MM.1S (cell line): ENCODE measurements at regions not wholly inside any gene's neighbourhood (a gene's known extent, or its start where the extent isn't known, plus 50 kb on each side); places are given as distances from the start of the nearest gene placed in this dataset.

Experiments
- DNase-seq: peaks from one replicate; pipeline ENCODE4 v3.0.0-alpha.2; 2015
- H2AFZ ChIP-seq: fragments of 300-600 bp; sonication (generic); 2 replicates; pipeline ENCODE4 v1.6.0; 2016; ENCODE audit warnings: antibody characterized with exemption, low read length
- H3F3A ChIP-seq: fragments of 300-600 bp; sonication (generic); 2 replicates; pipeline ENCODE4 v1.6.1; 2016; ENCODE audit warnings: mild to moderate bottlenecking, antibody characterized with exemption, low read length, moderate library complexity, mixed read lengths; ENCODE audit not compliant: insufficient read depth
- H3K27ac ChIP-seq: fragments of 300-600 bp; sonication (generic); 2 replicates; pipeline ENCODE4 v1.5.1; 2016; ENCODE audit warnings: mild to moderate bottlenecking, low read length
- H3K27me3 ChIP-seq: fragments of 300-600 bp; sonication (generic); replicated peaks from 2 replicates; pipeline ENCODE4 v1.6.0; 2016; ENCODE audit warnings: low read length; ENCODE audit not compliant: insufficient read depth
- H3K36me3 ChIP-seq: fragments of 300-600 bp; sonication (generic); replicated peaks from 2 replicates; pipeline ENCODE4 v1.6.1; 2016; ENCODE audit warnings: mild to moderate bottlenecking, low read length, mixed read lengths; ENCODE audit not compliant: insufficient read depth
- H3K4me1 ChIP-seq: fragments of 300-600 bp; sonication (generic); 2 replicates; pipeline ENCODE4 v1.6.1; 2016; ENCODE audit warnings: low read length, mixed read lengths
- H3K4me2 ChIP-seq: fragments of 300-600 bp; sonication (generic); 2 replicates; pipeline ENCODE4 v1.6.0; 2016; ENCODE audit warnings: low read depth, low read length
- H3K4me3 ChIP-seq: fragments of 300-600 bp; sonication (generic); 2 replicates; pipeline ENCODE4 v1.5.1; 2016; ENCODE audit warnings: low read length, mixed read lengths
- H3K79me2 ChIP-seq: fragments of 300-600 bp; sonication (generic); 2 replicates; pipeline ENCODE4 v1.6.1; 2016; ENCODE audit warnings: mixed run types, low read length, mixed read lengths
- H3K9ac ChIP-seq: fragments of 300-600 bp; sonication (generic); 2 replicates; pipeline ENCODE4 v1.6.1; 2016; ENCODE audit warnings: low read length, mixed read lengths
- H3K9me2 ChIP-seq: fragments of 300-600 bp; sonication (generic); replicated peaks from 2 replicates; pipeline ENCODE4 v1.6.1; 2016; ENCODE audit warnings: mild to moderate bottlenecking, low read length, mixed read lengths; ENCODE audit not compliant: insufficient read depth
- H3K9me3 ChIP-seq: fragments of 300-600 bp; sonication (generic); replicated peaks from 2 replicates; pipeline ENCODE4 v1.6.1; 2016; ENCODE audit warnings: mild to moderate bottlenecking, low read length, mixed read lengths; ENCODE audit not compliant: insufficient read depth
- H4K20me1 ChIP-seq: fragments of 300-600 bp; sonication (generic); 2 replicates; pipeline ENCODE4 v1.6.1; 2016; ENCODE audit warnings: mild to moderate bottlenecking, low read length, moderate library complexity, mixed read lengths; ENCODE audit not compliant: insufficient read depth
- EZH2 ChIP-seq: fragments of 300-600 bp; sonication (generic); optimal IDR thresholded peaks from 2 replicates; pipeline ENCODE3; 2017; ENCODE audit warnings: low read depth, mild to moderate bottlenecking, antibody characterized with exemption, low read length, mixed read lengths
- EZH2phosphoT487 ChIP-seq: fragments of 300-600 bp; sonication (generic); IDR thresholded peaks from 2 replicates; pipeline ENCODE4 v1.6.1; 2018; ENCODE audit warnings: antibody characterized with exemption, low read length
- TF ChIP-seq, protein P1 (sequence below): fragments of 300-600 bp; sonication (generic); IDR thresholded peaks from 2 replicates; pipeline ENCODE4 v1.5.1; 2016; ENCODE audit warnings: antibody characterized with exemption, low read length, mixed read lengths

DNA sequence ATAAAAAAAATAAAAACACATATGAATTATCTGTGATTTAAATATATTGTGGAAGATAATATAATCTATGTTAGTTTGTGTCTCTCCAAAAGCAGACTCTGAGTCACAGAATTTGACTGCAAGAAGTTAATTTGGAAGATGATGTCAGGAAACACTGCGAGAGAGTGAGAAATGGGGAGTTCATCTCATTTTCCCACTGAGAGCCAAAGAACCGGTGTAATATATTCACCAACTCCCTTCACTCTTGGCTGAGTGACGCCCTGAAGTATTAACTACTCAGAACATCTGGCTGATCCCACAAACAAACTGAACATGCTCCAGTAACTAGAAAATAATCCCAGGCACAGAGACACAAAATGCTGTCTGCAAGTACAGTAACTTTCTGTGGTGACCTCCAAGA lies 345.8 kb upstream of the SPANXN1 start:
- Histone ChIP-seq H3K4me1 (no peaks in the 10 kb centered on the region), H3K36me3 (no peaks in the 10 kb centered on the region), H3K27ac (no peak overlapping the region), H3K4me3 (no peak overlapping the region), H3K9me2 (no peaks in the 10 kb centered on the region), H2AFZ (no peak overlapping the region), H4K20me1 (no peaks in the 10 kb centered on the region), H3F3A (no peaks in the 10 kb centered on the region), H3K79me2 (no peaks in the 10 kb centered on the region), H3K9me3 (no peaks in the 10 kb centered on the region), H3K4me2 (no peak overlapping the region), H3K27me3 (no peaks in the 10 kb centered on the region), H3K9ac (no peak overlapping the region)
- DNase-seq, result no peak
- TF ChIP-seq EZH2 (no peak), EZH2phosphoT487 (no peak)
- TF ChIP-seq, protein P1, sequence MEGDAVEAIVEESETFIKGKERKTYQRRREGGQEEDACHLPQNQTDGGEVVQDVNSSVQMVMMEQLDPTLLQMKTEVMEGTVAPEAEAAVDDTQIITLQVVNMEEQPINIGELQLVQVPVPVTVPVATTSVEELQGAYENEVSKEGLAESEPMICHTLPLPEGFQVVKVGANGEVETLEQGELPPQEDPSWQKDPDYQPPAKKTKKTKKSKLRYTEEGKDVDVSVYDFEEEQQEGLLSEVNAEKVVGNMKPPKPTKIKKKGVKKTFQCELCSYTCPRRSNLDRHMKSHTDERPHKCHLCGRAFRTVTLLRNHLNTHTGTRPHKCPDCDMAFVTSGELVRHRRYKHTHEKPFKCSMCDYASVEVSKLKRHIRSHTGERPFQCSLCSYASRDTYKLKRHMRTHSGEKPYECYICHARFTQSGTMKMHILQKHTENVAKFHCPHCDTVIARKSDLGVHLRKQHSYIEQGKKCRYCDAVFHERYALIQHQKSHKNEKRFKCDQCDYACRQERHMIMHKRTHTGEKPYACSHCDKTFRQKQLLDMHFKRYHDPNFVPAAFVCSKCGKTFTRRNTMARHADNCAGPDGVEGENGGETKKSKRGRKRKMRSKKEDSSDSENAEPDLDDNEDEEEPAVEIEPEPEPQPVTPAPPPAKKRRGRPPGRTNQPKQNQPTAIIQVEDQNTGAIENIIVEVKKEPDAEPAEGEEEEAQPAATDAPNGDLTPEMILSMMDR, result no peak

DNA sequence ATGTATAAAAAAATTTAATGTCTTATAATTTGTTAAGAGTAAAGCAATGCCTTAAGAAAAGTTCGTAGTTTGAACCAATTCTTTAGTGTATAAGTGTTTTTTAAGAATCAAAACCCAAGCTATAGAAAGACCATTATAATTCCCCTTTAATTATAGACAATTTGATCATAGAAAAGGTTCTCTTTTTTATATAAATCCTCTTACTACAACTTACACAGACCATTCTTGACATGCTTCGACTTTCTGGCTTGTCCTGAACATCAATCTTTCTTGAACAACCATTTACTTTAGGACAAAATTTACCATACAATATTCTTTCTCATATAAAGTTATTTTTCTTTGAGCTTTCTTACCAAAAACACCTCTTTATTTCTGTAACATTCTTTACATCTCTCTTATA lies 330.5 kb upstream of the SPANXN1 start:
- no peaks in the 10 kb centered on the region for H3K36me3 ChIP-seq
- TF ChIP-seq EZH2 (no peak), EZH2phosphoT487 (no peak)
- TF ChIP-seq, protein P1, result no peak
- H3K4me2 ChIP-seq, result no peak overlapping the region
- no peaks in the 10 kb centered on the region for H3K27me3 ChIP-seq
- H3K4me1 ChIP-seq, result no peaks in the 10 kb centered on the region
- no peak overlapping the region for H3K9ac ChIP-seq
- H4K20me1 ChIP-seq, result no peaks in the 10 kb centered on the region
- no peak overlapping the region for H2AFZ ChIP-seq
- H3K9me3 ChIP-seq, result no peaks in the 10 kb centered on the region
- DNase-seq, result no peak
- H3K79me2 ChIP-seq, result no peaks in the 10 kb centered on the region
- no peaks in the 10 kb centered on the region for H3F3A ChIP-seq
- no peak overlapping the region for H3K4me3 ChIP-seq
- no peak overlapping the region for H3K27ac ChIP-seq
- no peaks in the 10 kb centered on the region for H3K9me2 ChIP-seq

DNA sequence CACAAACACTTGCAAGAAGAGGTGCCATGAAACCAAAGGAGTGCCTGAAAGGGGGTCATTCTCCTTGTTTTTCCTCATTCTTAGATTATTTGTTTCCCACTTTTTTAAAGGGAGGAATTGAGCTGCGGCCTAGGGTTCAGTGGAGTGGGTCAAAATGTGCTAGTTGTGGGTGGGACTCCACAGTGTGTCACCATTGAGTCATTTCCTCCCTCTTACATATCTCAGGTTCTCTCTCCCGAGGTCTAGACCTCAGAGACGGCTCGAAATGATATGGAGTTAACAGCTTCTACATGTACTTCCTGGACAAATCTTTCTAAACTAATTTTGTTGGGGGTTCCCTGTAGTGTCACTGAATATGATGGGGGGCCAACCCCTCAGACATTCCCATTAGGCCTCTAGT lies 328.4 kb upstream of the SPANXN1 start:
- Histone ChIP-seq H3K79me2 (no peaks in the 10 kb centered on the region), H3K4me3 (no peak overlapping the region), H3K36me3 (no peaks in the 10 kb centered on the region), H3K27ac (no peak overlapping the region), H3F3A (no peaks in the 10 kb centered on the region), H3K9me3 (no peaks in the 10 kb centered on the region), H3K4me2 (no peak overlapping the region), H2AFZ (no peak overlapping the region), H3K4me1 (no peaks in the 10 kb centered on the region), H3K9ac (no peak overlapping the region), H3K9me2 (no peaks in the 10 kb centered on the region), H4K20me1 (no peaks in the 10 kb centered on the region), H3K27me3 (no peaks in the 10 kb centered on the region)
- no peak for DNase-seq
- TF ChIP-seq EZH2phosphoT487, result no peak
- TF ChIP-seq EZH2, result no peak
- TF ChIP-seq, protein P1, result no peak
